Nephron (organoid): ENCODE measurements at regions not wholly inside any gene's neighbourhood (a gene's known extent, or its start where the extent isn't known, plus 50 kb on each side); places are given as distances from the start of the nearest gene placed in this dataset.
A peak's percentile ranks its signal among the peaks of the same experiment; 100 is the strongest.

Source experiments
- H3K27ac Mint-ChIP-seq, 3 experiments: 2 replicates each; pipeline ENCODE4 v1.8.0; 2020; ENCODE audit warnings: mixed read lengths in 3 of 3, mild to moderate bottlenecking in 2 of 3, moderate library complexity in 1 of 3
- H3K27me3 Mint-ChIP-seq: 2 replicates; pipeline ENCODE4 v1.8.0; 2021; ENCODE audit warnings: low read depth, mild to moderate bottlenecking, moderate library complexity, mixed read lengths
- H3K36me3 Mint-ChIP-seq: 2 replicates; pipeline ENCODE4 v1.8.0; 2020; ENCODE audit warnings: low read depth, mixed read lengths
- H3K4me1 Mint-ChIP-seq: 2 replicates; pipeline ENCODE4 v1.8.0; 2020; ENCODE audit warnings: mixed read lengths
- H3K4me3 Mint-ChIP-seq, 3 experiments: 2 replicates each; pipeline ENCODE4 v1.8.0; 2020; ENCODE audit warnings: mild to moderate bottlenecking in 3 of 3, mixed read lengths in 3 of 3, moderate library complexity in 2 of 3
- H3K9me3 Mint-ChIP-seq: 2 replicates; pipeline ENCODE4 v1.8.0; 2020; ENCODE audit warnings: mixed read lengths
- CTCF ChIP-seq, 3 experiments: fragments of 200-600 bp; sonication (generic); IDR thresholded peaks; one replicate each; pipeline ENCODE4 v1.5.0; 2021; ENCODE audit warnings: antibody characterized with exemption in 3 of 3; ENCODE audit not compliant: unreplicated experiment in 3 of 3

GRCh38 chr5:118249386-118249785 lies 739.0 kb downstream of the DTWD2 start:
- H3K9me3 Mint-ChIP-seq = peaks cover 46% of the 10 kb centered on the region
- peaks cover 10% of the 10 kb centered on the region for H3K4me1 Mint-ChIP-seq
- peaks cover 7% of the 10 kb centered on the region for H3K36me3 Mint-ChIP-seq
- no peak for TF ChIP-seq CTCF (IDR thresholded peaks at IDR 0.05; ENCODE audit: unreplicated experiment in 3 of 3)
- H3K27me3 Mint-ChIP-seq = no peaks in the 10 kb centered on the region
- no peak overlapping the region for H3K27ac Mint-ChIP-seq
- no peak overlapping the region for H3K4me3 Mint-ChIP-seq

GRCh38 chr5:118247458-118247857 lies 740.9 kb downstream of the DTWD2 start:
- Mint-ChIP-seq H3K4me3 (no peak overlapping the region), H3K36me3 (peaks cover 7% of the 10 kb centered on the region), H3K4me1 (no peaks in the 10 kb centered on the region), H3K27ac (no peak overlapping the region), H3K27me3 (no peaks in the 10 kb centered on the region), H3K9me3 (peaks cover 43% of the 10 kb centered on the region)
- no peak for TF ChIP-seq CTCF (IDR thresholded peaks at IDR 0.05; ENCODE audit: unreplicated experiment in 3 of 3)

GRCh38 chr5:118243613-118244012 lies 744.7 kb downstream of the DTWD2 start:
- Mint-ChIP-seq H3K4me1 (no peaks in the 10 kb centered on the region), H3K27me3 (no peaks in the 10 kb centered on the region), H3K36me3 (peaks cover 4% of the 10 kb centered on the region), H3K27ac (no peak overlapping the region), H3K4me3 (no peak overlapping the region), H3K9me3 (peaks cover 11% of the 10 kb centered on the region)
- no peak for TF ChIP-seq CTCF (IDR thresholded peaks at IDR 0.05; ENCODE audit: unreplicated experiment in 3 of 3)

GRCh38 chr5:118243068-118243467 lies 745.3 kb downstream of the DTWD2 start:
- Mint-ChIP-seq H3K9me3 (peaks cover 5% of the 10 kb centered on the region), H3K27ac (no peak overlapping the region)

GRCh38 chr5:118236108-118236849 lies 752.1 kb downstream of the DTWD2 start:
- Mint-ChIP-seq H3K36me3 (no peaks in the 10 kb centered on the region), H3K4me3 (no peak overlapping the region), H3K27ac (peak overlapping the region; percentile 62 to 80 (median 72)), H3K9me3 (no peaks in the 10 kb centered on the region), H3K4me1 (peaks cover 24% of the 10 kb centered on the region), H3K27me3 (no peaks in the 10 kb centered on the region)
- TF ChIP-seq CTCF (IDR thresholded peaks at IDR 0.05; ENCODE audit: unreplicated experiment in 3 of 3) = no peak

More at GRCh38 chr5:118243068-118243467, 745.3 kb downstream of the DTWD2 start:
- Mint-ChIP-seq H3K4me3 (no peak overlapping the region), H3K4me1 (no peaks in the 10 kb centered on the region), H3K36me3 (peaks cover under 1% of the 10 kb centered on the region), H3K27me3 (no peaks in the 10 kb centered on the region)
- TF ChIP-seq CTCF (IDR thresholded peaks at IDR 0.05; ENCODE audit: unreplicated experiment in 3 of 3) = no peak

GRCh38 chr5:118233606-118234005 lies 754.7 kb downstream of the DTWD2 start:
- H3K4me1 Mint-ChIP-seq = peaks cover 24% of the 10 kb centered on the region
- H3K4me3 Mint-ChIP-seq = no peak overlapping the region
- TF ChIP-seq CTCF (IDR thresholded peaks at IDR 0.05; ENCODE audit: unreplicated experiment in 3 of 3) = no peak
- H3K27me3 Mint-ChIP-seq = no peaks in the 10 kb centered on the region
- no peaks in the 10 kb centered on the region for H3K9me3 Mint-ChIP-seq
- peak overlapping the region in 1 of 3 experiments; percentile 17 for H3K27ac Mint-ChIP-seq
- H3K36me3 Mint-ChIP-seq = no peaks in the 10 kb centered on the region
